Keratinocyte (primary cell): ENCODE measurements at regions not wholly inside any gene's neighbourhood (a gene's known extent, or its start where the extent isn't known, plus 50 kb on each side); places are given as distances from the start of the nearest gene placed in this dataset.

ENCODE experiments used
- DNase-seq: peaks from one replicate; pipeline ENCODE4 v3.0.0-alpha.2; 2011; ENCODE audit warnings: low read depth, missing footprints, low spot score
- FAIRE-seq: peaks from 2 replicates; lab custom pipeline; 2011; peaks lifted over from hg19 to GRCh38; lab: Jason Lieb, UNC
- H2AFZ ChIP-seq: 2 replicates; pipeline ENCODE4 v1.6.0; 2012; ENCODE audit warnings: low read length, control low read depth, inconsistent platforms; ENCODE audit not compliant: control insufficient read depth
- H3K27ac ChIP-seq: 2 replicates; pipeline ENCODE4 v1.5.1; 2011; ENCODE audit warnings: low read length; ENCODE audit not compliant: control insufficient read depth, insufficient read depth
- H3K27me3 ChIP-seq: 3 replicates; pipeline ENCODE4 v1.6.0; 2011; ENCODE audit warnings: low read length; ENCODE audit not compliant: control insufficient read depth, insufficient read depth; ENCODE audit errors: extremely low read depth
- H3K36me3 ChIP-seq, 2 experiments: 2 replicates in 1 of 2; 3 replicates in 1 of 2; pipeline ENCODE4 v1.5.1; 2011; ENCODE audit warnings: low read length in 2 of 2, mild to moderate bottlenecking in 1 of 2; ENCODE audit not compliant: control insufficient read depth in 2 of 2, insufficient read depth in 2 of 2; ENCODE audit errors: extremely low read depth in 1 of 2
- H3K4me1 ChIP-seq: 3 replicates; pipeline ENCODE4 v1.5.1; 2011; ENCODE audit warnings: low read length; ENCODE audit not compliant: control insufficient read depth, insufficient read depth; ENCODE audit errors: extremely low read depth
- H3K4me2 ChIP-seq: 3 replicates; pipeline ENCODE4 v1.6.0; 2011; ENCODE audit warnings: low read depth, low read length; ENCODE audit not compliant: control insufficient read depth, insufficient read depth; ENCODE audit errors: extremely low read depth
- H3K4me3 ChIP-seq, 3 experiments: fragments of 200-600 bp in 1 of 3; sonication (generic) in 1 of 3; 2 replicates in 2 of 3; 3 replicates in 1 of 3; pipeline ENCODE4 v1.5.1; 2011 to 2016; ENCODE audit warnings: low read length in 3 of 3, mild to moderate bottlenecking in 3 of 3, control low read depth in 2 of 3, inconsistent platforms in 1 of 3, low read depth in 1 of 3, mixed read lengths in 1 of 3, mixed run types in 1 of 3, moderate library complexity in 1 of 3; ENCODE audit not compliant: control insufficient read depth in 2 of 3, insufficient read depth in 2 of 3; ENCODE audit errors: extremely low read depth in 1 of 3
- H3K79me2 ChIP-seq: 2 replicates; pipeline ENCODE4 v1.6.0; 2012; ENCODE audit warnings: low read length; ENCODE audit not compliant: control insufficient read depth, insufficient read depth
- H3K9ac ChIP-seq: 3 replicates; pipeline ENCODE4 v1.6.0; 2011; ENCODE audit warnings: low read length; ENCODE audit not compliant: control insufficient read depth, insufficient read depth; ENCODE audit errors: extremely low read depth
- H3K9me1 ChIP-seq: 3 replicates; pipeline ENCODE4 v1.6.0; 2011; ENCODE audit warnings: low read length; ENCODE audit not compliant: control insufficient read depth, insufficient read depth; ENCODE audit errors: extremely low read depth
- H3K9me3 ChIP-seq: 2 replicates; pipeline ENCODE4 v1.5.1; 2012; ENCODE audit warnings: low read depth, low read length; ENCODE audit not compliant: control insufficient read depth
- H4K20me1 ChIP-seq: 3 replicates; pipeline ENCODE4 v1.6.0; 2011; ENCODE audit warnings: low read length; ENCODE audit not compliant: control insufficient read depth, insufficient read depth; ENCODE audit errors: extremely low read depth
- CTCF ChIP-seq, 3 experiments: IDR thresholded peaks in 1 of 3; conservative IDR thresholded peaks in 1 of 3; optimal IDR thresholded peaks in 1 of 3; 2 replicates in 2 of 3; 3 replicates in 1 of 3; pipeline versions ENCODE3 to v1.5.1; 2011; ENCODE audit warnings: low read length in 3 of 3, mild to moderate bottlenecking in 3 of 3, moderate library complexity in 2 of 3, control low read depth in 1 of 3, inconsistent platforms in 1 of 3; ENCODE audit not compliant: insufficient read depth in 2 of 3; ENCODE audit errors: extremely low read depth in 1 of 3
- EZH2 ChIP-seq: IDR thresholded peaks from one replicate; pipeline ENCODE4 v1.6.1; 2012; ENCODE audit warnings: inconsistent platforms, mild to moderate bottlenecking, low read length, moderate library complexity
- dilution Hi-C: fragments of 300-500 bp; cut with MboI; formaldehyde crosslinking; loops from one replicate; pipeline ENCODE4 v1.7.0; 2020; ENCODE audit warnings: low sequenced_read_pairs; ENCODE audit not compliant: extremely low pct_ligation_motif_present

GRCh38 chr4:19684084-19684483 is 567.6 kb upstream of the SLIT2 start:
- dilution Hi-C loops = no loop called here

GRCh38 chr4:19683426-19683825 is 568.3 kb upstream of the SLIT2 start:
- dilution Hi-C loops = no loop called here
- TF ChIP-seq CTCF (optimal IDR thresholded peaks at IDR 0.05 in 1 of 3, IDR thresholded peaks at IDR 0.05 in 1 of 3, conservative IDR thresholded peaks at IDR 0.05 in 1 of 3; ENCODE audit: extremely low read depth in 1 of 3, insufficient read depth in 2 of 3, low read length in 3 of 3) (no peak), EZH2 (no peak)
- H3K4me3 ChIP-seq = no peak overlapping the region
- H4K20me1 ChIP-seq = no peaks in the 10 kb centered on the region
- H3K27ac ChIP-seq = no peak overlapping the region
- H3K4me2 ChIP-seq = no peak overlapping the region
- no peaks in the 10 kb centered on the region for H3K9me1 ChIP-seq
- FAIRE-seq (no peak), DNase-seq (no peak)
- no peak overlapping the region for H2AFZ ChIP-seq
- H3K79me2 ChIP-seq = no peaks in the 10 kb centered on the region
- no peaks in the 10 kb centered on the region for H3K4me1 ChIP-seq
- no peaks in the 10 kb centered on the region for H3K36me3 ChIP-seq
- no peaks in the 10 kb centered on the region for H3K27me3 ChIP-seq
- H3K9ac ChIP-seq = no peak overlapping the region
- H3K9me3 ChIP-seq = no peaks in the 10 kb centered on the region

More at GRCh38 chr4:19684084-19684483, 567.6 kb upstream of the SLIT2 start:
- Histone ChIP-seq H3K4me3 (no peak overlapping the region), H3K36me3 (no peaks in the 10 kb centered on the region), H3K79me2 (no peaks in the 10 kb centered on the region), H4K20me1 (no peaks in the 10 kb centered on the region), H3K27ac (no peak overlapping the region), H2AFZ (no peak overlapping the region), H3K27me3 (no peaks in the 10 kb centered on the region), H3K9me3 (no peaks in the 10 kb centered on the region), H3K9me1 (no peaks in the 10 kb centered on the region), H3K4me1 (no peaks in the 10 kb centered on the region), H3K9ac (no peak overlapping the region), H3K4me2 (no peak overlapping the region)
- no peak for TF ChIP-seq EZH2
- no peak for TF ChIP-seq CTCF (optimal IDR thresholded peaks at IDR 0.05 in 1 of 3, IDR thresholded peaks at IDR 0.05 in 1 of 3, conservative IDR thresholded peaks at IDR 0.05 in 1 of 3; ENCODE audit: extremely low read depth in 1 of 3, insufficient read depth in 2 of 3, low read length in 3 of 3)
- DNase-seq (no peak), FAIRE-seq (no peak)
